Cardiac fibroblast (primary cell): ENCODE measurements at regions not wholly inside any gene's neighbourhood (a gene's known extent, or its start where the extent isn't known, plus 50 kb on each side); places are given as distances from the start of the nearest gene placed in this dataset.

Experiments used
- DNase-seq, 2 donors: peaks; one replicate each; pipeline versions ENCODE4 v3.0.0 to v3.0.0-alpha.2; 2010; ENCODE audit warnings: low read depth in 2 of 2
- H3K4me3 ChIP-seq, 2 donors: replicated peaks in 1 of 2; 1 replicate in 1 of 2; 2 replicates in 1 of 2; pipeline ENCODE4 v1.5.1; 2011; ENCODE audit warnings: low read depth in 2 of 2, low read length in 2 of 2, mild to moderate bottlenecking in 2 of 2, moderate library complexity in 1 of 2
- CTCF ChIP-seq: IDR thresholded peaks from one replicate; pipeline ENCODE4 v1.5.1; 2011; ENCODE audit warnings: low read depth, mild to moderate bottlenecking, low read length, inconsistent platforms

GRCh38 chr15:81611679-81612078, 237.7 kb upstream of the TMC3 start:
- DNase-seq: no peak
- no peak overlapping the region for H3K4me3 ChIP-seq
- no peak for TF ChIP-seq CTCF

- H3K4me3 ChIP-seq: no peak overlapping the region
- no peak for DNase-seq
- TF ChIP-seq CTCF: no peak
These were observed 234.4 kb upstream of the TMC3 start for GRCh38 chr15:81608309-81608829.

GRCh38 chr15:81604713-81605112, 230.7 kb upstream of the TMC3 start:
- DNase-seq: no peak
- TF ChIP-seq CTCF: no peak
- no peak overlapping the region for H3K4me3 ChIP-seq

- DNase-seq: no peak
These were observed 222.3 kb upstream of the TMC3 start for GRCh38 chr15:81596159-81596865.

GRCh38 chr15:81595752-81596151, 221.7 kb upstream of the TMC3 start:
- no peak for TF ChIP-seq CTCF
- no peak for DNase-seq
- H3K4me3 ChIP-seq: no peak overlapping the region

More at GRCh38 chr15:81596159-81596865, 222.3 kb upstream of the TMC3 start:
- no peak for TF ChIP-seq CTCF
- H3K4me3 ChIP-seq: no peak overlapping the region

- DNase-seq: no peak
- TF ChIP-seq CTCF: no peak
- no peak overlapping the region for H3K4me3 ChIP-seq
These were observed 215.7 kb upstream of the TMC3 start for GRCh38 chr15:81589671-81590070.
